Trophoblast cell (in vitro differentiated cells and primary cell): ENCODE measurements at regions not wholly inside any gene's neighbourhood (a gene's known extent, or its start where the extent isn't known, plus 50 kb on each side); places are given as distances from the start of the nearest gene placed in this dataset.

ENCODE experiments used
- DNase-seq, 2 donors: peaks; one replicate each; pipeline ENCODE4 v3.0.0-alpha.2; 2016
- H2AFZ ChIP-seq: 2 replicates; pipeline ENCODE4 v1.6.1; 2013; ENCODE audit warnings: low read length, moderate library complexity, mild to moderate bottlenecking; ENCODE audit not compliant: insufficient read depth, poor library complexity
- H2AK5ac ChIP-seq: 2 replicates; pipeline ENCODE4 v1.6.1; 2013; ENCODE audit warnings: mild to moderate bottlenecking, low read length
- H2BK120ac ChIP-seq: 2 replicates; pipeline ENCODE4 v1.6.1; 2013; ENCODE audit warnings: low read length, mild to moderate bottlenecking, moderate library complexity; ENCODE audit not compliant: insufficient read depth, poor library complexity
- H2BK12ac ChIP-seq: 2 replicates; pipeline ENCODE4 v1.6.1; 2013; ENCODE audit warnings: mild to moderate bottlenecking, low read length, moderate library complexity
- H2BK5ac ChIP-seq: 2 replicates; pipeline ENCODE4 v1.6.1; 2013; ENCODE audit warnings: low read length, low read depth, moderate library complexity, mild to moderate bottlenecking; ENCODE audit not compliant: poor library complexity
- H3K14ac ChIP-seq: 2 replicates; pipeline ENCODE4 v1.6.1; 2013; ENCODE audit warnings: mild to moderate bottlenecking, low read length
- H3K18ac ChIP-seq: 2 replicates; pipeline ENCODE4 v1.6.1; 2013; ENCODE audit warnings: mild to moderate bottlenecking, low read length
- H3K23ac ChIP-seq: 2 replicates; pipeline ENCODE4 v1.6.1; 2013; ENCODE audit warnings: low read length
- H3K27ac ChIP-seq: 2 replicates; pipeline ENCODE4 v1.5.1; 2013; ENCODE audit warnings: low read depth, mild to moderate bottlenecking, inconsistent platforms, low read length, moderate library complexity
- H3K27me3 ChIP-seq: 2 replicates; pipeline ENCODE4 v1.6.1; 2013; ENCODE audit warnings: inconsistent platforms, mild to moderate bottlenecking, low read length, moderate library complexity; ENCODE audit not compliant: insufficient read depth
- H3K36me3 ChIP-seq, 2 experiments: 1 replicate in 1 of 2; 2 replicates in 1 of 2; pipeline ENCODE4 v1.6.1; 2013; ENCODE audit warnings: low read length in 2 of 2, mild to moderate bottlenecking in 2 of 2, moderate library complexity in 1 of 2; ENCODE audit not compliant: insufficient read depth in 2 of 2, control insufficient read depth in 1 of 2
- H3K4ac ChIP-seq: 2 replicates; pipeline ENCODE4 v1.6.1; 2013; ENCODE audit warnings: low read depth, mild to moderate bottlenecking, low read length, moderate library complexity
- H3K4me1 ChIP-seq, 2 experiments: 1 replicate in 1 of 2; 2 replicates in 1 of 2; pipeline ENCODE4 v1.6.1; 2013; ENCODE audit warnings: low read length in 2 of 2, mild to moderate bottlenecking in 2 of 2, moderate library complexity in 1 of 2; ENCODE audit not compliant: insufficient read depth in 2 of 2, control insufficient read depth in 1 of 2
- H3K4me2 ChIP-seq: 2 replicates; pipeline ENCODE4 v1.6.1; 2013; ENCODE audit warnings: inconsistent platforms, mild to moderate bottlenecking, low read length, moderate library complexity
- H3K4me3 ChIP-seq: 2 replicates; pipeline ENCODE4 v1.5.1; 2013; ENCODE audit warnings: mild to moderate bottlenecking, low read depth, low read length, inconsistent platforms
- H3K79me1 ChIP-seq: one replicate; pipeline ENCODE4 v1.6.1; 2013; ENCODE audit warnings: low read length
- H3K79me2 ChIP-seq: 2 replicates; pipeline ENCODE4 v1.6.1; 2013; ENCODE audit warnings: low read length, mild to moderate bottlenecking; ENCODE audit not compliant: control insufficient read depth, insufficient read depth, poor library complexity
- H3K9ac ChIP-seq: 2 replicates; pipeline ENCODE4 v1.6.1; 2013; ENCODE audit warnings: mild to moderate bottlenecking, low read length
- H3K9me3 ChIP-seq: 2 replicates; pipeline ENCODE4 v1.6.1; 2013; ENCODE audit warnings: low read depth, mild to moderate bottlenecking, control low read depth, inconsistent platforms, low read length; ENCODE audit not compliant: insufficient read depth
- H4K12ac ChIP-seq: 2 replicates; pipeline ENCODE4 v1.6.1; 2013; ENCODE audit warnings: low read depth, mild to moderate bottlenecking, low read length, moderate library complexity
- H4K8ac ChIP-seq: 2 replicates; pipeline ENCODE4 v1.6.1; 2013; ENCODE audit warnings: low read depth, mild to moderate bottlenecking, low read length, moderate library complexity
- H4K91ac ChIP-seq: one replicate; pipeline ENCODE4 v1.6.1; 2013; ENCODE audit warnings: low read depth, mild to moderate bottlenecking, low read length, moderate library complexity
- WGBS: extraction: QIAGEN DNeasy Blood & Tissue Kit; methylation state at CpG from one replicate; pipeline ENCODE4 v1.1.7; 2013; ENCODE audit warnings: missing lambda C conversion rate; ENCODE audit not compliant: insufficient read length, insufficient coverage; ENCODE audit errors: extremely low coverage; 5-methylcytosine and 5-hydroxymethylcytosine counted together

GRCh38 chr4:115356176-115356575, 242.8 kb upstream of the NDST4 start:
- Histone ChIP-seq H2AFZ (no peak overlapping the region), H4K12ac (no peak overlapping the region), H3K36me3 (no peaks in the 10 kb centered on the region), H3K9ac (no peak overlapping the region), H4K91ac (no peak overlapping the region), H2BK5ac (no peak overlapping the region), H2AK5ac (no peak overlapping the region), H2BK120ac (no peak overlapping the region), H3K79me2 (no peaks in the 10 kb centered on the region), H2BK12ac (no peak overlapping the region), H3K4me3 (no peak overlapping the region), H3K79me1 (no peaks in the 10 kb centered on the region), H4K8ac (no peak overlapping the region), H3K23ac (no peak overlapping the region), H3K18ac (no peak overlapping the region), H3K4me1 (no peaks in the 10 kb centered on the region), H3K4ac (no peak overlapping the region), H3K4me2 (no peak overlapping the region), H3K27ac (no peak overlapping the region), H3K14ac (no peak overlapping the region), H3K9me3 (peaks cover 9% of the 10 kb centered on the region), H3K27me3 (no peaks in the 10 kb centered on the region)
- DNase-seq: peak; percentile 74 to 94
- no CpG with 5 or more reads among the region's 5 CpGs for WGBS

- H2AFZ ChIP-seq: no peak overlapping the region
- no peak overlapping the region for H3K23ac ChIP-seq
- no peaks in the 10 kb centered on the region for H3K79me1 ChIP-seq
- no peak overlapping the region for H4K12ac ChIP-seq
- no peak overlapping the region for H2BK5ac ChIP-seq
- no peak overlapping the region for H3K18ac ChIP-seq
- whole genome bisulfite sequencing: no CpG with 5 or more reads among the region's 3 CpGs
- no peak overlapping the region for H4K8ac ChIP-seq
- DNase-seq: no peak
- H3K4ac ChIP-seq: no peak overlapping the region
- no peak overlapping the region for H3K4me2 ChIP-seq
- no peak overlapping the region for H3K14ac ChIP-seq
- no peak overlapping the region for H2BK120ac ChIP-seq
- no peak overlapping the region for H2AK5ac ChIP-seq
- H3K79me2 ChIP-seq: no peaks in the 10 kb centered on the region
- H3K4me1 ChIP-seq: no peaks in the 10 kb centered on the region
- H3K36me3 ChIP-seq: no peaks in the 10 kb centered on the region
- H3K9me3 ChIP-seq: peaks cover 9% of the 10 kb centered on the region
- no peaks in the 10 kb centered on the region for H3K27me3 ChIP-seq
- H3K4me3 ChIP-seq: no peak overlapping the region
- H2BK12ac ChIP-seq: no peak overlapping the region
- H3K9ac ChIP-seq: no peak overlapping the region
- no peak overlapping the region for H3K27ac ChIP-seq
- H4K91ac ChIP-seq: no peak overlapping the region
These were observed 241.9 kb upstream of the NDST4 start for GRCh38 chr4:115355329-115355728.

- H2AK5ac ChIP-seq: no peak overlapping the region
- H3K4me3 ChIP-seq: no peak overlapping the region
- no CpG with 5 or more reads among the region's 1 CpG for WGBS
These were observed 239.9 kb upstream of the NDST4 start for GRCh38 chr4:115353370-115353769.

GRCh38 chr4:115343171-115343570, 229.8 kb upstream of the NDST4 start:
- Histone ChIP-seq H2BK5ac (no peak overlapping the region), H3K79me2 (no peaks in the 10 kb centered on the region), H3K18ac (no peak overlapping the region), H3K4me1 (no peaks in the 10 kb centered on the region), H2AK5ac (no peak overlapping the region), H4K12ac (no peak overlapping the region), H2BK12ac (no peak overlapping the region), H3K4ac (no peak overlapping the region), H2BK120ac (no peak overlapping the region), H3K27me3 (no peaks in the 10 kb centered on the region), H4K8ac (no peak overlapping the region), H3K9ac (no peak overlapping the region), H3K14ac (no peak overlapping the region), H3K79me1 (no peaks in the 10 kb centered on the region), H3K4me2 (no peak overlapping the region), H4K91ac (no peak overlapping the region), H3K4me3 (no peak overlapping the region), H3K9me3 (no peaks in the 10 kb centered on the region), H3K23ac (no peak overlapping the region), H2AFZ (no peak overlapping the region), H3K36me3 (no peaks in the 10 kb centered on the region), H3K27ac (no peak overlapping the region)
- no peak for DNase-seq

More at GRCh38 chr4:115353370-115353769, 239.9 kb upstream of the NDST4 start:
- H4K12ac ChIP-seq: no peak overlapping the region
- H3K79me1 ChIP-seq: no peaks in the 10 kb centered on the region
- H3K4me2 ChIP-seq: no peak overlapping the region
- no peak overlapping the region for H3K14ac ChIP-seq
- H2BK120ac ChIP-seq: no peak overlapping the region
- no peak for DNase-seq
- no peaks in the 10 kb centered on the region for H3K27me3 ChIP-seq
- no peak overlapping the region for H2BK5ac ChIP-seq
- no peak overlapping the region for H3K4ac ChIP-seq
- H2AFZ ChIP-seq: no peak overlapping the region
- no peaks in the 10 kb centered on the region for H3K4me1 ChIP-seq
- no peak overlapping the region for H3K23ac ChIP-seq
- H4K8ac ChIP-seq: no peak overlapping the region
- H3K18ac ChIP-seq: no peak overlapping the region
- H3K9ac ChIP-seq: no peak overlapping the region
- no peak overlapping the region for H2BK12ac ChIP-seq
- H3K79me2 ChIP-seq: no peaks in the 10 kb centered on the region
- H3K9me3 ChIP-seq: peaks cover 9% of the 10 kb centered on the region
- no peak overlapping the region for H3K27ac ChIP-seq
- no peak overlapping the region for H4K91ac ChIP-seq
- H3K36me3 ChIP-seq: no peaks in the 10 kb centered on the region
